ENCODE measurements at regions not wholly inside any gene's neighbourhood (a gene's known extent, or its start where the extent isn't known, plus 50 kb on each side); places are given as distances from the start of the nearest gene placed in this dataset.
A peak's percentile ranks its signal among the peaks of the same experiment; 100 is the strongest.
"Not testable (repeated sequence)": the region's sequence is repeated elsewhere in the genome, so short reads cannot be mapped to it uniquely, and the experiment has no call there.

DNA sequence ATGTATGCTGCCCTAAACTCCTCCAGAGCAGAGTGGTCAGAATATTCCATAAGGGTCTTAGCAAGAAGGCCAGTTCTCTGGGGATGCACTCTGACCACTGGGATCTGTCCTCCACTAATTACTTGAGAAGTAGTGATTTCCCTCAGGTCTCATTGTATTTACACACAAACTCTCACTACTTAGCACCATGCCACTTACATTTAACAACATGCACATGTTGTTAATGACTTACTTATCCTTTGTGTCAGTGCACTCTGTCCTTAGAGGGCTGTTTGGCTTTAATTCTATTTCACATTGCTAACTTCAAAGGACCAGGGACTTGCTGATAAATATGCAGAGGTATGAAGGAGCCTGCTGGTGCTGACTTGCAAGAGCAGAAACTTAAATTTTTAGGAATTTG is 1415.5 kb upstream of the ACVR2A start:
- no peak overlapping the region for H3K4me3 ChIP-seq (ENCODE audit: low read depth, low read length)
- DNase-seq (ENCODE audit: low read depth) = no peak
- TF ChIP-seq, protein P1, sequence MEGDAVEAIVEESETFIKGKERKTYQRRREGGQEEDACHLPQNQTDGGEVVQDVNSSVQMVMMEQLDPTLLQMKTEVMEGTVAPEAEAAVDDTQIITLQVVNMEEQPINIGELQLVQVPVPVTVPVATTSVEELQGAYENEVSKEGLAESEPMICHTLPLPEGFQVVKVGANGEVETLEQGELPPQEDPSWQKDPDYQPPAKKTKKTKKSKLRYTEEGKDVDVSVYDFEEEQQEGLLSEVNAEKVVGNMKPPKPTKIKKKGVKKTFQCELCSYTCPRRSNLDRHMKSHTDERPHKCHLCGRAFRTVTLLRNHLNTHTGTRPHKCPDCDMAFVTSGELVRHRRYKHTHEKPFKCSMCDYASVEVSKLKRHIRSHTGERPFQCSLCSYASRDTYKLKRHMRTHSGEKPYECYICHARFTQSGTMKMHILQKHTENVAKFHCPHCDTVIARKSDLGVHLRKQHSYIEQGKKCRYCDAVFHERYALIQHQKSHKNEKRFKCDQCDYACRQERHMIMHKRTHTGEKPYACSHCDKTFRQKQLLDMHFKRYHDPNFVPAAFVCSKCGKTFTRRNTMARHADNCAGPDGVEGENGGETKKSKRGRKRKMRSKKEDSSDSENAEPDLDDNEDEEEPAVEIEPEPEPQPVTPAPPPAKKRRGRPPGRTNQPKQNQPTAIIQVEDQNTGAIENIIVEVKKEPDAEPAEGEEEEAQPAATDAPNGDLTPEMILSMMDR (conservative IDR thresholded peaks at IDR 0.05; ENCODE audit: low read depth, low read length) = no peak

DNA sequence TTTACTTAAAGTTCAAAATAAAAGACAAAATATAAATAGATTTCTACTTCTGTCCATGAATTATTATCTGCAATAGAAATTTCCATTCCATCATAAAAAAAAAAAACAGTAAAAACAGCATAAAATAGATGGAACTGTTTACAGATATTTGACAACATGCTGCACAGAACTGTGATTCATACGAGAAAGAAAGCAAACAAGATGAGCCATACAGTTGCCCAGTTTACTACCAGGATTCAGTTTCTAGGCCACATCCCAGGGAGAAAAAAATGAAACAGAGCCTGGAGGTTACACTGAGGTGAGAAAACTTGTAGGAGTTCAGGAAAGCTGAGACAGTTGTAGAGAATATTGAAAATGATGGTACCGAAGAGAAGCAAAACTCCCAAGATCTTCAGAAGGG is 1426.9 kb upstream of the ACVR2A start:
- no peak overlapping the region for H3K4me3 ChIP-seq (ENCODE audit: low read depth, low read length)
- TF ChIP-seq, protein P1 (conservative IDR thresholded peaks at IDR 0.05; ENCODE audit: low read depth, low read length) = no peak
- no peak for DNase-seq (ENCODE audit: low read depth)

DNA sequence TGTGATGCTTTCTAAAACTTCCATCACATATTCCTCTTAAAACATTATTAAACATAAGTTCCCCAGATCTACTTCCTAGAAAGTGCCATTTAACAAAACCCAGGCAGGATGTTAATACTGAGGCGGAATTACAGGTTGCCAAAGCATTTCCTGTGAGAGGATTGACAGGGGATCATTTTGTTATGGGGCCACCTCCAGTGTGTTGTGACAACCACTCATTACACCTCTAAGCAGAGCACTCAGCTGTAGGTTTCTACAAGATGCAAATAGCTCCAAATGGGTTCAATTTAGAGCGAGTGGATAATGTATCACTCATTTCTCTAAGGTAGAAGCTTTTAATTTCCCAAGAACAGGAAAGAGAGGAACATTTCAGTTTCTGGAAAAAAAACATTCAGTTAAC is 1429.5 kb upstream of the ACVR2A start:
- no peak for DNase-seq (ENCODE audit: low read depth)
- TF ChIP-seq, protein P1 (conservative IDR thresholded peaks at IDR 0.05; ENCODE audit: low read depth, low read length) = no peak

DNA sequence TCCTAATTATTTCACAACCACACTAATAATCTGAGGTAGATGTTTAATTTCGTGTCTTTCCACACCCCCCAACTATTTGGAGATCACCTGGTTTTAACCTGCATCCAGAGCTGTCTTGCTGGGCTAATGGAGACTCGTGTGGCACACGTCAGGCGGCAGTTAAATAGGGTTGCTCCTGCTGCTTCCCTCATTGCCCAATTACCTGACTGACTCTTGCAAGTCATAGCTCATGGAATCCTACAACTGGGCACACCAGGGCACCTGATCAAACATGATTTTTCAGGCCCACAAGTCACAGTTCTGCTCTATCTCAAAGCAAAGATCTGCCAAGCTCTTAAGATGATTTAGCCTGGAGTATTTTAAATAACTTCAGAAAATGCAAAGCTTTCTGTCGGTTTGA is 1430.4 kb upstream of the ACVR2A start:
- TF ChIP-seq, protein P1 (conservative IDR thresholded peaks at IDR 0.05; ENCODE audit: low read depth, low read length) = no peak
- H3K4me3 ChIP-seq (ENCODE audit: low read depth, low read length) = no peak overlapping the region
- DNase-seq (ENCODE audit: low read depth) = no peak

More for the DNA sequence above, 1429.5 kb upstream of the ACVR2A start:
- no peak overlapping the region for H3K4me3 ChIP-seq (ENCODE audit: low read depth, low read length)

DNA sequence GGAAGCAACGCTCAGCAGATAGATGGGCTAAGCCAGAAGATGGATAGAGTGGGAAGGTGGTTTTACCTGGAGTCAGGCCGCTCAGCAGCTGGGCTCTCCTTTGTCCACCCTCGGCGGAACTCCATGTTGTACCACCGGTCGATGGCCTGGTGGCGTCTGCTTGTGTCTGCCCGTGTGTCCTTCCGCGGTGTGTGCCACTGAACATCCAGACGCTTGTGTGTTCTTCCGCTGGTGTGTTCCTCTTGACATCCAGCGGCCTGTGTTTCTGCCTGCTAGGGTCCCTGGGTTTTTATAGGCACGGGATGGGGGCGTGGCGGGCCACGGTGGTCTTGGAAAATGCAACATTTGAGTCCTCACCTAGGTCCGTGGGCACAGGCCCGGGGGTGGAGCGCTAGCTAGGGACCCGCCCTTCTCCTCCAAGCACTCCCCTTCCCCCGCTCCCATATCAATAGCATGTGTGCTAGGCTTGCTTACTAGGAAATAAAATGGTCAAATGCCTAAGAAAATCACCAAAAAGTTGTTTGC is 1431.7 kb upstream of the ACVR2A start:
- no peak for DNase-seq (ENCODE audit: low read depth)
- TF ChIP-seq, protein P1 (conservative IDR thresholded peaks at IDR 0.05; ENCODE audit: low read depth, low read length) = no peak

DNA sequence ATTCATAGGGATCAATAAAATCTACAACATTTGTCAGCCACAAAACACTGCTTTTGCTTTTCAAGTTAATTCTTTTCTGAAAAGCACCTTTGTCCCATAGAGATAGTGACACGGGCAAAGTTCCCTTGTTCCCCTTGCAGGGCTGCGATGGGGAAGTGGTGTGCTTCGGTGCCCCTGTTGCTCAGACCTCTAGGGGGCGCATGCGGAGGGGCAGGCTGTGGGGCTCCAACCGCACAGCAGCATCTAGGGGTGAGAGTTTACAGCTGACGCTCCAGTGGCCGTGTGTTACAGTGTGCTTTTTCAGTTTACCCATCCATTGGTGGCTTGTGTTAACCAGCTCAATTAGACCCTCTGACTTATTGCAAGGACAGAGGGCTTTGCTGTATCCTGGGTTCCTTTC is 1432.2 kb upstream of the ACVR2A start:
- H3K4me3 ChIP-seq (ENCODE audit: low read depth, low read length) = no peak overlapping the region
- no peak for DNase-seq (ENCODE audit: low read depth)
- TF ChIP-seq, protein P1 (conservative IDR thresholded peaks at IDR 0.05; ENCODE audit: low read depth, low read length) = peak; percentile 24

More for the DNA sequence above, 1431.7 kb upstream of the ACVR2A start:
- H3K4me3 ChIP-seq (ENCODE audit: low read depth, low read length) = no peak overlapping the region

DNA sequence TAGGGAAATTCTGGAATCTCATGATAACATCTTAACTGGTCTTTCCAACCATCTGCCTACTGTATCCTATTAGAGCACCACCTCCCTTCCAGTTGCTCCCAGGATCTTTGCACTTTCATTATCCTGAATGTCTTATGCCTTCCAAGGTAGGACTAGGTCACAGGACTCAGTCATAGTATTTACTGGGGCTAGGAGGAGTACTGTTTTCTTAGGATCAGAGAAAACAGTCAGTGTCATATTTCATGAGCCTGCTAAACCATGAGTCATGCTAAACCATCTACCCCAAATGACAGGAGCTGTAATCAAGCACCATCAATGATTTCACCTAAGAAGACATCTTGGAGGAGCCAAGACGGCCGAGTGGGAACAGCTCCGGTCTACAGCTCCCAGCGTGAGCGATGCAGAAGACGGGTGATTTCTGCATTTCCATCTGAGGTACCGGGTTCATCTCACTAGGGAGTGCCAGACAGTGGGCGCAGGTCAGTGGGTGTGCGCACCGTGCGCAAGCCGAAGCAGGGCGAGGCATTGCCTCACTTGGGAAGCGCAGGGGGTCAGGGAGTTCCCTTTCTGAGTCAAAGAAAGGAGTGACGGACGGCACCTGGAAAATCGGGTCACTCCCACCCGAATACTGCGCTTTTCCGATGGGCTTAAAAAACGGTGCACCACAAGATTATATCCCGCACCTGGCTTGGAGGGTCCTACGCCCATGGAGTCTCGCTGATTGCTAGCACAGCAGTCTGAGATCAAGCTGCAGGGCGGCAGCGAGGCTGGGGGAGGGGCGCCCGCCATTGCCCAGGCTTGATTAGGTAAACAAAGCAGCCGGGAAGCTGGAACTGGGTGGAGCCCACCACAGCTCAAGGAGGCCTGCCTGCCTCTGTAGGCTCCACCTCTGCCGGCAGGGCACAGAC is 1439.2 kb upstream of the ACVR2A start:
- DNase-seq (ENCODE audit: low read depth); H3K4me3 ChIP-seq (ENCODE audit: low read depth, low read length): not testable (repeated sequence)

DNA sequence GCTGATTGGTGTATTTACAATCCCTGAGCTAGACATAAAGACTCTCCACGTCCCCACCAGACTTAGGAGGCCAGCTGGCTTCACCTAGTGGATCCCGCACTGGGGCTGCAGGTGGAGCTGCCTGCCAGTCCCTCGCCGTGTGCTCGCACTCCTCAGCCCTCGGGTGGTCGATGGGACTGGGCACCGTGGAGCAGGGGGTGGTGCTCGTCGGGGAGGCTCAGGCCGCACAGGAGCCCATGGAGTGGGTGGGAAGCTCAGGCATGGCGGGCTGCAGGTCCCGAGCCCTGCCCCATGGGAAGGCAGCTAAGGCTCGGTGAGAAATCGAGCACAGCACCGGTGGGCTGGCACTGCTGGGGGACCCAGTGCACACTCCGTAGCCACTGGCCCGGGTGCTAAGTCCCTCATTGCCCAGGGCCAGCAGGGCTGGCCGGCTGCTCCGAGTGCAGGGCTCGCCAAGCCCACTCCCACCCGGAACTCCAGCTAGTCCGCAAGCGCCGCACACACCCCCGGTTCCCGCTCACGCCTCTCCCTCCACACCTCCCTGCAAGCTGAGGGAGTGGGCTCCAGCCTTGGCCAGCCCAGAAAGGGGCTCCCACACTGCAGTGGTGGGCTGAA is 1441.2 kb upstream of the ACVR2A start:
- not testable (repeated sequence) for DNase-seq (ENCODE audit: low read depth); H3K4me3 ChIP-seq (ENCODE audit: low read depth, low read length)
